NCI-H774 (cell line): ENCODE measurements at regions not wholly inside any gene's neighbourhood (a gene's known extent, or its start where the extent isn't known, plus 50 kb on each side); places are given as distances from the start of the nearest gene placed in this dataset.

ENCODE experiments used
- DNase-seq: peaks from one replicate; lab custom pipeline; 2025; lab: John Stamatoyannopoulos, UW

DNA sequence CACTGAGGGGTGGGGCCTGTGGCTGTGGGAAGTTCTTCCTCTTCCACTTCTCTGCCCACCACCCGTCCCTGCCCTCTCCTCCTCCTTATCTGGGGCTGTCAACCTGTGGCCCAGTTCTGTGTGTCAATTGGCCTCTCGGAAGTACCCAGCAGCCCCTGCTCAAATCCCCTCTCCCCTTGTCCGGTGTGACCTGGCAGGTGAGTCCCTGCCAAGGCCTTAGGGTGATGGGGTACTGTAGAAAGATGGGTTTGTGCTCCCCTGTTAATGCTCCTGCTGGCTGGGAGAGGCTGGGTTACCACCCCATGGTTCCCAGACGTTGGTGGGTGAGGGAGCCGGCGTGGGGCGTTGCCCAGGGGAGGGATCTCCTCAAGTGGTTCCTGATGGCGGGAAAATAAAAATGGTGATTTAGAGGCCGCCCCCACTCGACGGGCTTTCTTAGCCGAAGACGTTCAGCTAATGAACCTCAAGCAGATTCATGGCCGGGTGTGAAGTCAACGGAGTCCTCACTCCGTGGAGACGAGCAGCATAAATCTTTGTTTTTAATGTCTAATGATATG is 141.2 kb downstream of the URI1 start:
- DNase-seq, result no peak

DNA sequence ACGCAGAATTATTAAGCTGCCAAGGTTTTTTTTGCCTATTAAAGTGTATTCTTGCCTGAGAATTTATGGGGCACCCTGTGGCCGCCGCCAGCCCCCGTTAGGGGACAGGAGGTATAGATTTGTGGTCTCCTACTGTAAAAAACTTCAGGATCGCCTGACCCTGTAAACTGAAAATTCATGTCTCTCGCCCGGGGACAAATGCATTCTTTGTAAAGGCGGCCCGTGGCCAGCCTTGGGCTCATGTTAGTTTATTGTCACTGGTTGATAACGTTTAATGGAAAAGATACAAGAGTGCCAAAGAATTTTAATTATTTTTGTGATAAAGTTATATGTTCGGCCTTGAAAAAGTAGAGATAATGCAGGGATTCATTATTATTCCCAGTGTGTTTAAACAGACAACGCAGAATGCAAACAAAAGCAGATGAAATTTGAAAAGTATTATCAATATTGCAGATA is 141.7 kb downstream of the URI1 start:
- no peak for DNase-seq

DNA sequence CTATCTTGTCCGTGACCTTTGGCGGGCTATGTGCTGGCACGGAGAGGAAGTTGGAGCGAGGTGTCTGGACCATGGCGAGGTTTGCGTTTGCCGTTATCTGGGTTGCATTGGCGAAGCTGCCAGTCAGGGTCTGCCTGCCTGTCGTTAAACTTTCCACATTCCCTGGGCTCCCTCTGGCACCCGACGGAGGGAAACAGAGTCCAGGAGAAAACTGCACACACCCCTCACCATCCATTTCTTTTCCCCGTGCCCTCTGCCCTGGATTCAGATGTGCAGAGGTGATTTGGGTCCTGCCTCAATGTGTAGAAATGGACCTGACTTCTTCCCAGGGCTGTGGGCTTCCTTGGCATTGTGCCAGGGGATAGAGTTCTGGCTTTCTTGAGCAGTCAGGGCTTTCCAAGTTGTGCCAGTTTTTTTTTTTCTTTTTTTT is 142.4 kb downstream of the URI1 start:
- DNase-seq, result no peak

DNA sequence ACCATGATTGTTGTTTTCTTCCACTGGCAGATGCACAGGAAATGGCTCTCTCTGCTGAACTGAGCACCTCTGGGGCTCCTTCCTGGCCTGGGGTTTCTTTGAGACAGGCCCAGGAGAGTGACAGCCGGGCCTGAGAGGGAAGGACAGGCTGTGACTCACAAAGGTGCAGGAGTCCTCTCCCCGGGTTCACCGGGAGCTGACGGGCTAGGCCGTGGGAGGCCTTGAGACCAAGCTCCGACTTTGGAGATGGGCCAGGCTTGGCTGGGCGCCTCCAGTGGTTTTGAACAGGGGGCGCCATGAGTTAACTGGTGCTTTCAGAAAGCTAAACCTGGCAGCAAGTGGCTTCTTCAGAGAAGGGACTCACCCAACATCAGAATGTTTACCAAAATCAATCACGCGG is 143.4 kb downstream of the URI1 start:
- DNase-seq, result no peak

DNA sequence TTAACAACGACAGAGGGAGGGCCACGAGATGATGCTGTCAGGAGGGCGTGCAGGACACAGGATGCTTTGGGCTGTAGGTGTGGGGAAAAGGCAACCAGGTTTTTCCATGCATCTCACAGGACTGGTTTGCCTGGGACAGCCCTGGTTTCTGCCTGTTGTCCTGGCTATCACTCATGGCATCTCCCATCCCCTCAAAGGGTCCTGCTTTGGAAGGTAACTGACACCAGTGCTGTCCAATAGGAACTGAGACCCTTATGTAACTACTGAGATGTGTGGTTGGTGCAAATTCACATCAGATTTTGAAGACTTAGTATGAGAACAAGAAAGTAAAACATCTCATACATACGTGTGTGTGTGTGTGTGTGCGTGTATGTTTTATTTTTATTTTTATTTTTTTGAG is 144.2 kb downstream of the URI1 start:
- DNase-seq, result no peak

DNA sequence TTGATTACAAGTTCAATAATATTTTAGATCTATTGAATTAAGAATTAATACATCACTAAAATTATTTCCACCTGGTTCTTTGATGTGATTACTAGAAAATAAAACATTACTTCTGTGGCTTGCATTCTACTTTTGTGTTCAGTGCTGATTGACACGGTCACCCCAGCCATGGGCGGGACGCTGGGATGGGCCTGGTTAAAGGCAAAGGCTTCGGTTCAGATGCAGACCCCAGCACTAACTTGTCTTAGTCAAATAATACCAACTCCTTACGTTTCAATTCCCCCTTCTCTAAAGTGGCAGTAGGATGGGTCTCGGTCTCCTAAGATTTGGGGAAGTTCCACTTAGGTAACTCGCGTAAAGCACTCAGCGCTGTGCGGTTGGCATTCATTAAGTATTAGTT is 144.9 kb downstream of the URI1 start:
- no peak for DNase-seq

DNA sequence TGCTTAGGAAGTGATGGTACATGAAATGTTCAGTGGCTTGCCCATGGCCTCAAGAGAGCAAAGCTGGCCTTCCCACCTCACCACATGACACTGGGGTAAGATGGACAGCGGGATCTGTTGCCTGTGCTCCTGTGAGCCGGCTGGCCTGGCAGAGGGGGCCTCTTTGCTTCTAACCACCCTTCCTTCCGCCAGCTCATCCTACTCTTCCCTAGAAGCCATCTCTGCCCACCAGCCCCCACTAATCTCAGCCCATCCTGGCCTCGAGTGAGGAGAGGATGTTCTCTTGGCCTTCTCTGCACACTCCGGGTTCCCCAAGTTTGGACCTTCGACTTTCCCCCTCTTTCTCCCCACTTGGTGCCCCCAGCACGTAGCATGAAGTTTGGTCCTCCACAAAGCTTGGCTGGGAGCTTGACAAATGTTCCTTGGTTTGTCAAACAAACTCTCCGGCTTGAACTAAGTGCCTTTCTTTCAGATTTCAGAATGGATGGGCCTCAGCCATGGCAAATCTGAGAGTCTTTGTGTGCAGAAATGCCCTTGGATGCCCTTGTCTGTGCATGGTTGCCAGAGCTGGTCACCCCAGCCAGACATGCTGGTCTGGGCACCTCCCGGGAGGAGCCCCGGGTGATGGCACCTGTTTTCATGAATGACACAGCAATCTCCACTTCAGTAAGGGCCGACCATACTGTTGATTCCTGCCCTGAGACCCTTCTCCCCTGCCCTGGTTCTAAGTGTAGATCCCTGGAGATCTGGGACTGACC is 145.5 kb downstream of the URI1 start:
- no peak for DNase-seq

DNA sequence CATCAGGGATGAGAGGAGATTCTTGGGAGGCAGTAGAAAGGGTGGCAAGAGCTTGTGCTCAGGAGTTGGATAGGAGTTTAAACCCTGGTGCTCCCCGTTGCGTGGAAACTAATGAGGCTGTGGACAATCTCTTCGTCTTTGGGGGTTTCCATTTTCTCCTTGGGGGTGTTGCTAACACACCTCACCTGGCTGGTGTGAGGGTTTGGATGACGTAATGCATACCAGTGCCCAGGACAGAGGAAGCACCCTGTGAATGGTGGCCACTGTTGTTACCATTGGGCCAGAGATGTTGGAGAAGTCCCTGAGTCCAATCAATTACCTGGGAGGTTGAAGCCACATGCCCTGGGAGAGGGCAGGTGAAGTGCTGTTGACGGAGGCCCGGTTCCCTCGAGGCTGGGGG is 146.5 kb downstream of the URI1 start:
- DNase-seq, result no peak

DNA sequence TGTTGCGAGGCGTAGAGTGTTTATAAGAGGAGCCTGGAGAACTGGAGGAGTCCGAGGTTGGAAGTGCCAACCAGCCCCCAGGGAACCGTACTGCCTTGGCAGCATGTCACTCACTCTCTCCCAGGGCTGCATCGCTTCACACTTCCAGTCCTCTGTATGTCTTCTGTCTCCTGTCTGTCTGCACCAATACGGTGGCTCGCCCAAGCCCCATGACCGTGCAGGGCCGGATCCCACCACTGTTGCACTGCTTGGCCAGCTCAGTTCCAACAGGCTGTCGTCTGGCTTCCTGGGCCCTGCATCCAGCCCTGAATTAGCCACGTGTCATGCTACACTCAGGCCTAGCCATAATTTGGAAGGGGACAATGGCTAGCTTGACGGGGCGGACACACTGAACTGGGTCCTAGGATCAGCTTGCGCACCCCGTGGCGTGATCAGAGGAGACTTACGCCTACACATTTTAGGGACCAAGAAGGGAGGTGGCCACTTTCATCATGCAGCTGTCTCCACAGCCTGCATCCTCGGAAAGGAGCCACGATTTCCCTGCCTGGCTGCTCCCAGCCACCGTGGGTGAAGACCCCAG is 147.1 kb downstream of the URI1 start:
- DNase-seq, result no peak

DNA sequence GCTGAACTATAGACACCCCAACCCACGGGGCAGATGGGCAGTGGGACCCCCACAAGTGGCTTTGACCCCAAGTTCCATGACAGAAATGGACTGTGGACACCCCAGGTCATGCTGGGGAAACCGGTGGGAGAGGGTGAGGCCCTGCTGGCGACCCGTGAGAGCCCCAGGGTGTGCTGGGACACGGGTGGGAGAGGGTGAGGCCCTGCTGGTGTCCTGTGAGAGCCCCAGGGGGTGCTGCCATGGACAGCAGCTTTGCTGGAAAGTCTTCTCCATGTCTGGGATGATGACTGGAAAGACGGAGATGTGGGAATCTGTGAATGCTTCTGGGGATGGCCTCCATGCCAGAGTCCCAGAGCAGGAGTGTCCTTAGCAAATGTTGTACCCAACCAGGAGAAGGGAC is 148.4 kb downstream of the URI1 start:
- no peak for DNase-seq

DNA sequence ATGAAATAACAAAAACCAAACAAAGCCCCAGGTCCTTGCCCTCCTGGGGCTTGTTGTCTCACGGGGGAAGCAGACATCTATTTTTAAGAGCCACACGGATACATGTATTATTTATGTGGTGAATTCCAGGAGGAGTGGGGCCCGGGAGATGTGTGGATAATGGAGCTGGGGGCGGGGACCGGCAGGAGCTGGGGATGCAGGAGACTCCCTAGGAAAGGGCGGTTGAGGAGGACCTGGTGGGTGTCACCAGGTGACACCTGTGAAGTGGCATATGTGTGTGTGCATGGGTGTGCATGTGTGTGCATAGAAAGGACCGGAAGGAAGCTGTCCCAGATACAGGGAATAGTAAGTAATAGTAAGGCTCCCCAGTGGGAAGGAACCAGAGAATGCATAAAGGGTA is 148.9 kb downstream of the URI1 start:
- DNase-seq, result no peak

DNA sequence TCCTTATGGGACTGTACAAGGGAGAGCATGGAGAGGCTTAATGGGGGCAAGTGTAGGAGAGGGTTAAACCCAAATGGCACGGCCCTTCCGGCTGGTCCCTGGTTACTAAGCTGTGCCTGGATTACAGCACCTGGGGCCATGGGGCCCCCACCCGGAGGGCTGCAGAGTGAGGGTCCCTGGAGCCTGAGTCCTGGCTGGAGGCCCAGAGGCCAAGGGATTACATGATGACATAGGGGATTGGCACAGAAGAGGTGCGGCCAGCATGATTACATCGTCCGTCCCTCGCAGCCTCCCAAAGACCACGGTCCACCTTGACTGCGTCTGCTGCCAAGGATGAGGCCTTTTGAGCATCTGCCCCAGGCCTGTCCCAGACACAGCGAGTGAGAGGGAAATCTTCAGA is 149.4 kb downstream of the URI1 start:
- no peak for DNase-seq

DNA sequence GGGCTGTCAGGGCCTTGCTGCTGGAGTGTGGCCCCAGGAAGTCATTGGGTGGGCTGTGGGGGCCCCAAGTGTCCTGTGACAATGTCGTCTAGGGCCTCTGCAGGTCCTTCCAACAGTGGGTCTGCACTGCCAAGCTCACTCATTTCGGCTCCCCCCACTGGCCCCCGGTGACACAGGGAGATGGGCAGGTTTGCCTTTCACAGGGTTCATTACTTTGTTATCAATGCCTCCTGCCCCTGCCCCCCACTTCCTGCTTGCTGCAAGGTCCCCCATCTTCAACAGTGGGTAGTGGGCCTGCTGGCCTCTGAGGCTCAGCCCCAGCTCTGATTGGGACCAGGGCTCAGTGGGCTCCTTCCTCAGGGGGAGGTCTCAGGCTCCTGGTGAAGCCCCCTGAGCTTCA is 149.8 kb downstream of the URI1 start:
- DNase-seq, result no peak

DNA sequence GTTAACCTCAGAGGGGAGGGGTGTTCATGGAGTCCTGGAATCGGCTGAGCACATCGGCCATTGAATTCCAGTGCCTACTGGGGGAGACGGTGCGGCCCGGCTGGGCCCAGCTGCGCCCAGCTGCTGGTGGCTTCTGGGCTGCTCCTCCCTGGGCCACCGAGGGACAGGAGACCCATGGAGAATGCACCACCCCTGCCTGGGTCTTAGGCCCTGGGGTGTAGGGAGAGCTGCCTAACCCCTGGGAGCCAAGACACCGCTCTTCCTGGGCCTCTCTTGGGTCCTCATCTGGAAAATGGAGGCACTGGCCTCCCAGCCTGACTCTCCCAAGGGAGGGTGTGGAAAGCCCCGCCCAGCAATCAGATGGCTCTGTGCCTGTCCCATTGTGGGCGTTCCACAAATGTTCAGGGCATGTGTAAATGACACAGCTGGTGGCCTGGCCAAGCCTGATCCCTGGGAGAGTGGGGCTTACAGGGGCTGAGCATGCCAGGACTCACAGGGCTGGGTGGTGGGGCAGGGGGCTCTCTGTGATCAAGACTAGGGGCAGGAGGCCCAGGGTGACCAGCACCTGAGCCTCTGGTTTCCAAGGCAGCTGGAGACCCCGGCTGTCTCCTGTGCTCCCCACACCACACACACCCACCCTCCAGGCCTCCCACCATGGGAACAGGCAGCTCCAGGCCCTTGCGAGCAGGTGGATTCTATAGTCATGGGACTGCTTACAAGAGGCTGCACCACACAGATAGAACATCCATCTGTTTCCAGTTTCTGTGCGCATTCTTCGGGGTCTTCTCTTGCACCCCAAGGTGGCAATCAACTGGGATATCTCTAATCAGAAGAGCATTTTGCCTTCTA is 150.9 kb downstream of the URI1 start:
- no peak for DNase-seq

DNA sequence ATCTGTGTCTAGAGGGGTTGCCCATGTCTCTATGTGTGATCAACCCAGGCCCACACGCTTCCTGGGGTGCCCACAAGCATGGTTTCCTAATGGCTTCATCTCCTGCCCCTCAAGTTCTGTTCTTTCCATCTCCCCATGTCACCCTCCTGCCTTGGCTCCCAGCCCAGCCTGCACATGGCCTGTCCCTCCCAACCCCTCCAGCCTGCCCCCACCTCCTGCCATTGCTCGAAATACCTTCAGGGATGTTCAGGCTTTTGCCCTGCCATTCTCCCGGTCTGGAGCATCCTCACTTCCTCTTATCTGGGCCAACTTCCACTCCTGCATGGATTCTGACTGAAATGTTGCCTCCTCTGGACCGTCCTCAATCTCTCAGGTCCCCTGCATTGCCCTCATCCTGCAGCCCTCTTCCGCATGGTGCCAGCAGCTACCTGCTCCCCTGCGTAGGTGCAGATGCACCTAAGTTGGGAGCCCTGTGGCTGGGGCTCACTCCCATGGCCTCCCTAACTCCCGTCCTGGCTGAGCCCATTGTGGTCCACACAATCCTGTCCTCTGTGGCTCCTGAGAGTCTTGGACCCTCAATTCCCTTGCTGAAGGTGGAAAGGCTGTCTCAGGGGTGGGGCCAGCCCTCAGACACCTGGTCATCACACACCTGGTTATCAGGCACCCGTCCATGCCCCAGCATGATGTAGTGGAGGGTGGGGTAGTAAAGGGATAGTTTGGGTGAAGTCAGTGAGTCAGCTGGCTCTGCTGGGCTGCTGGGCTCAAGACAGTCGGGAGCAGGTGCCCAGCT is 152.1 kb downstream of the URI1 start:
- no peak for DNase-seq

DNA sequence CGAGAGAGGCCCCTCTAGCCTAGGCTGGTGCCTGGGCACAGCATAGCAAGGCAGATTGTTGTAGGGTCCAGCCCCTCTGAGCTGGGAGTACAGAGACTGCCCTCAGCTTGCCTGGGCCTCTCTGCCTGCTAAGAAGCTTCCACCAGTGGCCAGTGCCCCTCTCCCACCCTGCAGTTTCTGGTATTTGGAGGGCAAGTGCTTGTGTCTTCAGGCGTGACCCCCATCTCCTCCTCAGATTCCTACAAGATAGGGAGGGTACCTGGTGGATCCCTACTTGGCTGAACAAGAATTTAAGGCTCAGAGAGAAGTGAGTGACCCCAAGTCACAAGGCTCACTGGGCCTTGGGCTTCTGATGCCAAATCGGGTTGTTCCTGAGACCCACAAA is 152.7 kb downstream of the URI1 start:
- no peak for DNase-seq

DNA sequence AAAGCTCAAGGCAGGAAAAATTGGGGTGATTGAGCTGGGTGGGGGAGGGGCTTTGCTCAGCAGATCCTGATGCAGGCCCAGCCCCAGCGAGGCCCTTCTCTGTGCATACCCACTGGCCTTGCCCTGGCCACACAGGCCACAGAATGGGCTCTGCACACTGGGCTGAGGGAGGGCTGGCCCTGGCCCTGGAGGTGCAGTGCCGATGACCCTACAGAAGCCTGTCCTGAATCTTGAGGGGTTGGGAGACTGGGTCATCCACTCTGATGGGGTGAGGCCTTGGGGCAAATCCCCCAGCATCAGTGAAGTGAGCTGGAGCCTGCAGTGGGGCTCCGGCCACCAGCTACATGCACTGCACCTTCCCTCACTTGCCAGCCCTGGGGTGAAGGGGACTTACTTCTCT is 153.1 kb downstream of the URI1 start:
- no peak for DNase-seq

DNA sequence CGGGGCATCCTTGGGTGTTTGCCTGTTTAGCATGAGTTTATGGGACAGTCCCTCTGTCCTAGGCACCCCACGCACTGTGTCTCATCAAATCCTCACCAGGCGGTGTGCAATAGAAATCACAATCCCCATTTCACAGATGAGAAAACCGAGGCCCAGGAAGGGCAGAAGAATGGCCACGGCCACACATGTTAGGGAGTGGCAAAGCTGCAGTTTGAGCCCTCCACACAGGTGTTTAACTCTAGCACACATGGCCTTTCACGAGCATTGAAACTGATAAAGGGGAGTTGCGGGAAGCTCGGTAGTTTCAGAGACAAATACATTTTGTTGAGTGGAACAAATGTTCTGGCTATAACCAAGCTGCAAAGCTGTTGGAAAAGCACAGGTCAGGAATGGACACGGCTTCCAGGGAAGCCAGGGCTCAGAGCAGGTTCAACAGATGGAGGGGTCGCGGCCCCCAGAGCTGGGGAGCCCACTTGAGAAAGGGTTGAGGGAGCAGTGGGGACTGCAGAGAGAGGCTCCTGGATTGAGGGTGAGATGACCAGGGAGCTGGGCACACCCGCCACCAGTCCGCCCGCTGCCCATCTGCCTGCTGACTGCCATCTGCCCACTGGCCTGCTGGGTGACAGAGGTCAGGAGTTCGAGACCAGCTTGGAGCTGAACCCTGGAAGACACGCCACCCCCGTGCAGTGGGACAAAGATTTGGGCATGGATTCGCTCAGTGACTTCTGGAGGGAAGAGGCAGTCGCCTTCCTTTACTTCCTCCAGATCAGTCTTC is 154.7 kb downstream of the URI1 start:
- no peak for DNase-seq

DNA sequence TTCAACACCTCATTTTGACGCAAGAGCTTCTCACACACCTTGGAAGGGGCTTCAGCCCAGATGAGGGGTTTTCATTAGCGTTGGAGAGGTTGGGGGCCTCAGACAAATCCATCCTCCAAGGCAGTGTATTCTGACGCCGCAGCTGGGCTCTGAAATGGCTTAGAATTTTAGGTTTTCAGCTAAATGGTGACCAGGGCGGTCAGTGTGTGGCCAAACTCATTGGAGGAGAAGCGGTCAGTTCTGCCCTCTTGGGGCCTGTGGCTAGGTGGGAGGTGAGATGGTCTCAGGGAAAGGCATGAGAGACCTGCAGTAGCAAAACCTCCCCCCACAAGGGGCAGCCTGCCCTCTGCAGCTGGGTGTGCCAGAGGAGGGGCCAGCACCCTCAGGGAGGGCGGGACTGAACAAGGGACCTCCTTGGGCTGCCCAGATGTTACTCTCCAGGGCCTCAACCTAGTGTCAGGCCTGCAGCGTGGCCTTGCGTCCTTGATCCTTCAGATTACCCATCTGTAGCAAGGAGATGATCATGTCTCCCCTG is 155.8 kb downstream of the URI1 start:
- DNase-seq, result no peak

DNA sequence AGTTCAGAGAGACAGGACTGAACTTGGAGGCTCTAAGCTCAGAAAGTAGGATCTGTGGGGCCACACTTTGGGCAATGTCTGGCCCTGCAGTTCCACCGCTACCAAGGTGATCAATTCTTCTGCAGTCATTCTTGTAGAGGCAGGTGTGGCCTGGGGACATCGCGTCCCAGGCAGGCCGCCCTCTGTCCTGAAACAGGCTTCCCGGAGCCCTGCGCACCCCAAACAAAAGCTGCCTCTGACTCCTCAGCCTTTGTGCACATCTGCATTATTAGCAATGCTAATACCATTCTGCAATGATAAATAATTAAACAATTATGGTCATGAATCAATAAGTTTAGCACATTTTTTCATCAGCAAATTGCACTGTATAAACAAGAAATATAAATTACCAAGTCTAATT is 160.2 kb downstream of the URI1 start:
- DNase-seq, result no peak

DNA sequence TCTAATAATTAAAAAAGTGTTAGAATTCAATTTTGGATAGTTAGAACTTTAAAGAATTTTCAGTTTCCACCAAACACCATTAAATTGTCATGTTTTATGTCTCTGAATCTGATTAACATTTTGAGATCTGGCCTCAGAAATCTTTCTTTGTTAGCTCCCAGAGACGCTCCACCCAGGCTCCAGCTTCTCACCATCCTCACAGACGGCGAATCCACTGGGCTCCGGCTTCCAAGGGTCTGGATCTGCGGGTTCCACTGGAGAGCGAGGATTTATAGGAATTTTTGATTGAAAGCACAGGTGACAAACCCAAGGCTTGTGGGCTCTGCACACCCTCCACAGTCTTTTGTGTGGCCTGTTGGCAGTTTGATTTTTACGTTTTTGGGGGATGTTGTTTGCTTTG is 160.6 kb downstream of the URI1 start:
- no peak for DNase-seq
